GM23338 (cell line): ENCODE measurements at regions not wholly inside any gene's neighbourhood (a gene's known extent, or its start where the extent isn't known, plus 50 kb on each side); places are given as distances from the start of the nearest gene placed in this dataset.

Experiments used
- ATAC-seq: fragments of 200-7000 bp; cut with Tn5 transposase; 3 replicates; pipeline ENCODE4 v1.9.1; 2020
- DNase-seq: peaks from one replicate; pipeline ENCODE4 v3.0.0-alpha.2; 2015; ENCODE audit warnings: low spot score
- H2AFZ ChIP-seq: fragments of 200-600 bp; sonication (generic); 2 replicates; pipeline ENCODE4 v1.8.0; 2016; ENCODE audit warnings: antibody characterized with exemption, mild to moderate bottlenecking, moderate library complexity
- H3F3A ChIP-seq: fragments of 200-600 bp; sonication (generic); replicated peaks from 2 replicates; pipeline ENCODE4 v1.8.0; 2017; ENCODE audit warnings: antibody characterized with exemption, mixed run types, low read depth
- H3K27ac ChIP-seq: fragments of 200-600 bp; sonication (generic); 2 replicates; pipeline ENCODE4 v1.6.1; 2016; ENCODE audit warnings: low read depth
- H3K27me3 ChIP-seq: fragments of 200-600 bp; sonication (generic); 2 replicates; pipeline ENCODE4 v1.8.0; 2016; ENCODE audit warnings: mild to moderate bottlenecking, mixed run types, moderate library complexity; ENCODE audit not compliant: insufficient read depth
- H3K36me3 ChIP-seq: fragments of 200-600 bp; sonication (generic); 2 replicates; pipeline ENCODE4 v1.8.0; 2016; ENCODE audit warnings: mild to moderate bottlenecking; ENCODE audit not compliant: insufficient read depth
- H3K4me1 ChIP-seq: fragments of 200-600 bp; sonication (generic); 2 replicates; pipeline ENCODE4 v1.8.0; 2016; ENCODE audit warnings: mild to moderate bottlenecking, moderate library complexity; ENCODE audit not compliant: insufficient read depth
- H3K4me2 ChIP-seq: fragments of 200-600 bp; sonication (generic); 2 replicates; pipeline ENCODE4 v1.7.1; 2017; ENCODE audit warnings: mixed run types
- H3K4me3 ChIP-seq: fragments of 200-600 bp; sonication (generic); 2 replicates; pipeline ENCODE4 v1.6.1; 2016; ENCODE audit warnings: mixed run types
- H3K79me2 ChIP-seq: fragments of 200-600 bp; sonication (generic); replicated peaks from 2 replicates; pipeline ENCODE4 v1.8.0; 2017; ENCODE audit warnings: mild to moderate bottlenecking; ENCODE audit not compliant: insufficient read depth
- H3K9me2 ChIP-seq: fragments of 200-600 bp; sonication (generic); 2 replicates; pipeline ENCODE4 v1.8.0; 2017; ENCODE audit not compliant: insufficient read depth
- H4K20me1 ChIP-seq: fragments of 200-600 bp; sonication (generic); replicated peaks from 2 replicates; pipeline ENCODE4 v1.8.0; 2017; ENCODE audit warnings: mild to moderate bottlenecking; ENCODE audit not compliant: insufficient read depth
- H3K27ac Mint-ChIP-seq: 2 replicates; pipeline ENCODE4 v1.8.0; 2020; ENCODE audit warnings: inconsistent platforms, mild to moderate bottlenecking, moderate library complexity, mixed read lengths
- H3K27me3 Mint-ChIP-seq: 3 replicates; pipeline ENCODE4 v1.8.0; 2022; ENCODE audit warnings: low read depth, mild to moderate bottlenecking, moderate library complexity, mixed read lengths, inconsistent platforms; ENCODE audit not compliant: insufficient read depth, poor library complexity
- H3K36me3 Mint-ChIP-seq: 3 replicates; pipeline ENCODE4 v1.8.0; 2021; ENCODE audit warnings: low read depth, mild to moderate bottlenecking, inconsistent platforms, moderate library complexity, mixed read lengths
- H3K4me1 Mint-ChIP-seq: 3 replicates; pipeline ENCODE4 v1.8.0; 2020; ENCODE audit warnings: mild to moderate bottlenecking, inconsistent platforms, mixed read lengths
- H3K4me3 Mint-ChIP-seq: 3 replicates; pipeline ENCODE4 v1.8.0; 2021; ENCODE audit warnings: moderate library complexity, mild to moderate bottlenecking, inconsistent platforms, mixed read lengths
- H3K9me3 Mint-ChIP-seq: 3 replicates; pipeline ENCODE4 v1.8.0; 2020; ENCODE audit warnings: moderate library complexity, mild to moderate bottlenecking, inconsistent platforms, mixed read lengths
- EZH2 ChIP-seq: fragments of 200-600 bp; sonication (generic); IDR thresholded peaks from one replicate; pipeline ENCODE4 v1.8.0; 2017; ENCODE audit warnings: antibody characterized with exemption, mild to moderate bottlenecking, low read depth; ENCODE audit not compliant: unreplicated experiment
- EZH2phosphoT487 ChIP-seq: fragments of 200-600 bp; sonication (generic); IDR thresholded peaks from one replicate; pipeline ENCODE4 v1.8.1; 2018; ENCODE audit warnings: antibody characterized with exemption; ENCODE audit not compliant: unreplicated experiment
- JUNB ChIP-seq: IDR thresholded peaks from one replicate; pipeline ENCODE4 v1.6.1; 2016; ENCODE audit warnings: antibody characterized with exemption; ENCODE audit not compliant: unreplicated experiment
- NANOG ChIP-seq: IDR thresholded peaks from 2 replicates; pipeline ENCODE4 v1.6.1; 2016; ENCODE audit warnings: antibody characterized with exemption, borderline replicate concordance
- POLR2AphosphoS5 ChIP-seq: IDR thresholded peaks from 2 replicates; pipeline ENCODE4 v1.6.1; 2016; ENCODE audit warnings: antibody characterized with exemption, low read depth
- STAT1 ChIP-seq: IDR thresholded peaks from one replicate; pipeline ENCODE4 v1.6.1; 2016; ENCODE audit warnings: antibody characterized with exemption; ENCODE audit not compliant: unreplicated experiment
- ZNF114 ChIP-seq: fragments of 250-450 bp; sonication (Bioruptor Pico); IDR thresholded peaks from 2 replicates; pipeline ENCODE4 v1.5.0; 2020; ENCODE audit warnings: mild to moderate bottlenecking, moderate library complexity
- ZNF331 ChIP-seq: fragments of 250-450 bp; sonication (Bioruptor Pico); IDR thresholded peaks from 2 replicates; pipeline ENCODE4 v1.5.0; 2020; ENCODE audit warnings: low read depth, mild to moderate bottlenecking, moderate library complexity
- TF ChIP-seq, protein P1 (sequence below): IDR thresholded peaks from one replicate; pipeline ENCODE4 v1.6.1; 2018; ENCODE audit warnings: antibody characterized with exemption; ENCODE audit not compliant: unreplicated experiment
- TF ChIP-seq, protein P2 (sequence below): fragments of 250-450 bp; sonication (Bioruptor Pico); IDR thresholded peaks from 2 replicates; pipeline ENCODE4 v1.5.0; 2020; ENCODE audit warnings: mild to moderate bottlenecking, moderate library complexity
- TF ChIP-seq, protein P3 (sequence below): IDR thresholded peaks from 2 replicates; pipeline ENCODE4 v1.6.1; 2016; ENCODE audit warnings: antibody characterized with exemption

DNA sequence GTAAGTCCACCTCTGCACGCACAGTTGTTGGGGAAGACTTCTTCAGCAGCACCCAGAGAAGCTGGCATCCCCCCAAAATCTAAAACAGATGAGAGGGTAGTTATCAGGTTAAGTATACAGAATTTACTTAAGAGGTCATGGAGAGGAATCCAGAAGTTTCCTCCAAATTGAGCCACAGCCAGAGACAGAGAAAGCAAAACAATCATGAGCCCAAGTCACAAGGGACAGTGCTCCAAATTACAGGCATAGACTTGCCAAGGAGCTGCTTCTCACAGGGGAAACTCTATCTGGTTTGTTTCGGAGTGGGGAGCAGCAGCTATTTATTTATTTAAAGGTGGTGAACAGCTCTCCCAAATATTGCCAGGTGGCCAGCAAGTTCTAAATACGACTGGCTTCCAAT, 308.4 kb downstream of the SKIDA1 start (continued):
- TF ChIP-seq, protein P1, sequence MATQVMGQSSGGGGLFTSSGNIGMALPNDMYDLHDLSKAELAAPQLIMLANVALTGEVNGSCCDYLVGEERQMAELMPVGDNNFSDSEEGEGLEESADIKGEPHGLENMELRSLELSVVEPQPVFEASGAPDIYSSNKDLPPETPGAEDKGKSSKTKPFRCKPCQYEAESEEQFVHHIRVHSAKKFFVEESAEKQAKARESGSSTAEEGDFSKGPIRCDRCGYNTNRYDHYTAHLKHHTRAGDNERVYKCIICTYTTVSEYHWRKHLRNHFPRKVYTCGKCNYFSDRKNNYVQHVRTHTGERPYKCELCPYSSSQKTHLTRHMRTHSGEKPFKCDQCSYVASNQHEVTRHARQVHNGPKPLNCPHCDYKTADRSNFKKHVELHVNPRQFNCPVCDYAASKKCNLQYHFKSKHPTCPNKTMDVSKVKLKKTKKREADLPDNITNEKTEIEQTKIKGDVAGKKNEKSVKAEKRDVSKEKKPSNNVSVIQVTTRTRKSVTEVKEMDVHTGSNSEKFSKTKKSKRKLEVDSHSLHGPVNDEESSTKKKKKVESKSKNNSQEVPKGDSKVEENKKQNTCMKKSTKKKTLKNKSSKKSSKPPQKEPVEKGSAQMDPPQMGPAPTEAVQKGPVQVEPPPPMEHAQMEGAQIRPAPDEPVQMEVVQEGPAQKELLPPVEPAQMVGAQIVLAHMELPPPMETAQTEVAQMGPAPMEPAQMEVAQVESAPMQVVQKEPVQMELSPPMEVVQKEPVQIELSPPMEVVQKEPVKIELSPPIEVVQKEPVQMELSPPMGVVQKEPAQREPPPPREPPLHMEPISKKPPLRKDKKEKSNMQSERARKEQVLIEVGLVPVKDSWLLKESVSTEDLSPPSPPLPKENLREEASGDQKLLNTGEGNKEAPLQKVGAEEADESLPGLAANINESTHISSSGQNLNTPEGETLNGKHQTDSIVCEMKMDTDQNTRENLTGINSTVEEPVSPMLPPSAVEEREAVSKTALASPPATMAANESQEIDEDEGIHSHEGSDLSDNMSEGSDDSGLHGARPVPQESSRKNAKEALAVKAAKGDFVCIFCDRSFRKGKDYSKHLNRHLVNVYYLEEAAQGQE: no peak
- TF ChIP-seq ZNF114 (CRISPR knock-in tag): no peak
- TF ChIP-seq STAT1: no peak

DNA sequence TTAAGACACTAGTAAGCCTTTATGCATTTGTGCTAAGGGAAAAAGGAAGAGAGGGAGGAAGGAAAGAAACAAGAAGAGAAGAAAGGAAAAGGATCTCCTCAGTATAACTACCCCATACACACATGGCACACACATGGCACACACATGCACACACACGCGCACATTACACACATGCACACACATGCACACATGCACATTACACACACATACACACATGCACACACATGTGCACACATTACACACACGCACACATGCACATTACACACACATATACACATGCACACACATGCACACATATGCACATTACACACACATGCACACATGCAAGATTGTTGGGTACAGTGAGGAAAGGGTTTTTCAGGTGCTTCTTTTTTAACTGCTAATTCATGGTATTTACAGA, 311.2 kb downstream of the SKIDA1 start:
- H3K4me1 ChIP-seq: no peaks in the 10 kb centered on the region
- TF ChIP-seq JUNB (no peak), ZNF331 (CRISPR knock-in tag) (no peak)
- Mint-ChIP-seq H3K36me3 (peaks cover 3% of the 10 kb centered on the region; the same call in 1 of the 3 replicates), H3K27me3 (no peaks in the 10 kb centered on the region), H3K27ac (no peak overlapping the region), H3K4me3 (no peak overlapping the region), H3K4me1 (peaks cover 3% of the 10 kb centered on the region; the same call in 1 of the 3 replicates), H3K9me3 (peaks cover 6% of the 10 kb centered on the region)
- no peaks in the 10 kb centered on the region for H3K9me2 ChIP-seq
- no peak overlapping the region for H3K27ac ChIP-seq
- no peak overlapping the region for H2AFZ ChIP-seq
- no peaks in the 10 kb centered on the region for H3K36me3 ChIP-seq
- no peaks in the 10 kb centered on the region for H4K20me1 ChIP-seq
- no peak overlapping the region for H3K4me3 ChIP-seq
- H3K79me2 ChIP-seq: no peaks in the 10 kb centered on the region
- H3F3A ChIP-seq: no peaks in the 10 kb centered on the region
- no peaks in the 10 kb centered on the region for H3K27me3 ChIP-seq
- no peak overlapping the region for H3K4me2 ChIP-seq
- ATAC-seq (no peak), DNase-seq (no peak)

DNA sequence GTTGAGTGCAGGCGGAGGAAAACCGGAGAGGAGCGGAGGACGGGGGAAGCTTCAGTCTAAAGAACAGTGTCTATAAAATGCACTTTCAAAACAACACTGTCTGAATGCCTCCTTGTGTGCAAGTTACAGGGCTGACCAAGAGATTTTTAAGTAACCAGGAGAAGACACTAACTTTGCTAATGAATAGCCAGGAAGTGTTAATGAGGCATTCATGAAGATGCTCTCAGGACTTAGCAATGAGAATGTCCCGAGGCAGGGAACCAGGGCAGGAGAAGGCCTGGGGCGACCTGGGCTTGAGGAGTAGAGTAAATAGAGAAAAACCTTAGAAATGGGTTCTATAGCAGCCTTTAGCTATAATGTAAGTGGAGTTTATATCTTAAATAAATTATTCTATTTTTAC, 312.1 kb downstream of the SKIDA1 start:
- Histone ChIP-seq H3K27me3 (no peaks in the 10 kb centered on the region), H3K4me2 (no peak overlapping the region), H3K4me3 (no peak overlapping the region), H4K20me1 (no peaks in the 10 kb centered on the region), H3K9me2 (no peaks in the 10 kb centered on the region), H3K36me3 (no peaks in the 10 kb centered on the region), H2AFZ (no peak overlapping the region), H3K4me1 (no peaks in the 10 kb centered on the region), H3K79me2 (no peaks in the 10 kb centered on the region), H3K27ac (peak overlapping the region; percentile 32; the same call in 1 of the 2 replicates), H3F3A (no peaks in the 10 kb centered on the region)
- H3K4me3 Mint-ChIP-seq: no peak overlapping the region
- H3K27ac Mint-ChIP-seq: no peak overlapping the region
- DNase-seq (no peak), ATAC-seq (no peak)
- no peaks in the 10 kb centered on the region for H3K27me3 Mint-ChIP-seq
- peaks cover 3% of the 10 kb centered on the region; the same call in 1 of the 3 replicates for H3K4me1 Mint-ChIP-seq
- peaks cover under 1% of the 10 kb centered on the region; the same call in 1 of the 3 replicates for H3K36me3 Mint-ChIP-seq
- H3K9me3 Mint-ChIP-seq: peaks cover under 1% of the 10 kb centered on the region
- no peak for TF ChIP-seq EZH2
- no peak for TF ChIP-seq EZH2phosphoT487
- no peak for TF ChIP-seq NANOG
- TF ChIP-seq, protein P2, sequence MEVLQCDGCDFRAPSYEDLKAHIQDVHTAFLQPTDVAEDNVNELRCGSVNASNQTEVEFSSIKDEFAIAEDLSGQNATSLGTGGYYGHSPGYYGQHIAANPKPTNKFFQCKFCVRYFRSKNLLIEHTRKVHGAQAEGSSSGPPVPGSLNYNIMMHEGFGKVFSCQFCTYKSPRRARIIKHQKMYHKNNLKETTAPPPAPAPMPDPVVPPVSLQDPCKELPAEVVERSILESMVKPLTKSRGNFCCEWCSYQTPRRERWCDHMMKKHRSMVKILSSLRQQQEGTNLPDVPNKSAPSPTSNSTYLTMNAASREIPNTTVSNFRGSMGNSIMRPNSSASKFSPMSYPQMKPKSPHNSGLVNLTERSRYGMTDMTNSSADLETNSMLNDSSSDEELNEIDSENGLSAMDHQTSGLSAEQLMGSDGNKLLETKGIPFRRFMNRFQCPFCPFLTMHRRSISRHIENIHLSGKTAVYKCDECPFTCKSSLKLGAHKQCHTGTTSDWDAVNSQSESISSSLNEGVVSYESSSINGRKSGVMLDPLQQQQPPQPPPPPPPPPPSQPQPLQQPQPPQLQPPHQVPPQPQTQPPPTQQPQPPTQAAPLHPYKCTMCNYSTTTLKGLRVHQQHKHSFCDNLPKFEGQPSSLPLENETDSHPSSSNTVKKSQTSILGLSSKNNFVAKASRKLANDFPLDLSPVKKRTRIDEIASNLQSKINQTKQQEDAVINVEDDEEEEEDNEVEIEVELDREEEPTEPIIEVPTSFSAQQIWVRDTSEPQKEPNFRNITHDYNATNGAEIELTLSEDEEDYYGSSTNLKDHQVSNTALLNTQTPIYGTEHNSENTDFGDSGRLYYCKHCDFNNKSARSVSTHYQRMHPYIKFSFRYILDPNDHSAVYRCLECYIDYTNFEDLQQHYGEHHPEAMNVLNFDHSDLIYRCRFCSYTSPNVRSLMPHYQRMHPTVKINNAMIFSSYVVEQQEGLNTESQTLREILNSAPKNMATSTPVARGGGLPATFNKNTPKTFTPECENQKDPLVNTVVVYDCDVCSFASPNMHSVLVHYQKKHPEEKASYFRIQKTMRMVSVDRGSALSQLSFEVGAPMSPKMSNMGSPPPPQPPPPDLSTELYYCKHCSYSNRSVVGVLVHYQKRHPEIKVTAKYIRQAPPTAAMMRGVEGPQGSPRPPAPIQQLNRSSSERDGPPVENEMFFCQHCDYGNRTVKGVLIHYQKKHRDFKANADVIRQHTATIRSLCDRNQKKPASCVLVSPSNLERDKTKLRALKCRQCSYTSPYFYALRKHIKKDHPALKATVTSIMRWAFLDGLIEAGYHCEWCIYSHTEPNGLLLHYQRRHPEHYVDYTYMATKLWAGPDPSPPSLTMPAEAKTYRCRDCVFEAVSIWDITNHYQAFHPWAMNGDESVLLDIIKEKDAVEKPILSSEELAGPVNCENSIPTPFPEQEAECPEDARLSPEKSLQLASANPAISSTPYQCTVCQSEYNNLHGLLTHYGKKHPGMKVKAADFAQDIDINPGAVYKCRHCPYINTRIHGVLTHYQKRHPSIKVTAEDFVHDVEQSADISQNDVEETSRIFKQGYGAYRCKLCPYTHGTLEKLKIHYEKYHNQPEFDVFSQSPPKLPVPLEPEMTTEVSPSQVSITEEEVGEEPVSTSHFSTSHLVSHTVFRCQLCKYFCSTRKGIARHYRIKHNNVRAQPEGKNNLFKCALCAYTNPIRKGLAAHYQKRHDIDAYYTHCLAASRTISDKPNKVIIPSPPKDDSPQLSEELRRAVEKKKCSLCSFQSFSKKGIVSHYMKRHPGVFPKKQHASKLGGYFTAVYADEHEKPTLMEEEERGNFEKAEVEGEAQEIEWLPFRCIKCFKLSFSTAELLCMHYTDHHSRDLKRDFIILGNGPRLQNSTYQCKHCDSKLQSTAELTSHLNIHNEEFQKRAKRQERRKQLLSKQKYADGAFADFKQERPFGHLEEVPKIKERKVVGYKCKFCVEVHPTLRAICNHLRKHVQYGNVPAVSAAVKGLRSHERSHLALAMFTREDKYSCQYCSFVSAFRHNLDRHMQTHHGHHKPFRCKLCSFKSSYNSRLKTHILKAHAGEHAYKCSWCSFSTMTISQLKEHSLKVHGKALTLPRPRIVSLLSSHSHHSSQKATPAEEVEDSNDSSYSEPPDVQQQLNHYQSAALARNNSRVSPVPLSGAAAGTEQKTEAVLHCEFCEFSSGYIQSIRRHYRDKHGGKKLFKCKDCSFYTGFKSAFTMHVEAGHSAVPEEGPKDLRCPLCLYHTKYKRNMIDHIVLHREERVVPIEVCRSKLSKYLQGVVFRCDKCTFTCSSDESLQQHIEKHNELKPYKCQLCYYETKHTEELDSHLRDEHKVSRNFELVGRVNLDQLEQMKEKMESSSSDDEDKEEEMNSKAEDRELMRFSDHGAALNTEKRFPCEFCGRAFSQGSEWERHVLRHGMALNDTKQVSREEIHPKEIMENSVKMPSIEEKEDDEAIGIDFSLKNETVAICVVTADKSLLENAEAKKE (CRISPR knock-in tag): no peak
- no peak for TF ChIP-seq JUNB
- TF ChIP-seq POLR2AphosphoS5: no peak
- TF ChIP-seq, protein P3, sequence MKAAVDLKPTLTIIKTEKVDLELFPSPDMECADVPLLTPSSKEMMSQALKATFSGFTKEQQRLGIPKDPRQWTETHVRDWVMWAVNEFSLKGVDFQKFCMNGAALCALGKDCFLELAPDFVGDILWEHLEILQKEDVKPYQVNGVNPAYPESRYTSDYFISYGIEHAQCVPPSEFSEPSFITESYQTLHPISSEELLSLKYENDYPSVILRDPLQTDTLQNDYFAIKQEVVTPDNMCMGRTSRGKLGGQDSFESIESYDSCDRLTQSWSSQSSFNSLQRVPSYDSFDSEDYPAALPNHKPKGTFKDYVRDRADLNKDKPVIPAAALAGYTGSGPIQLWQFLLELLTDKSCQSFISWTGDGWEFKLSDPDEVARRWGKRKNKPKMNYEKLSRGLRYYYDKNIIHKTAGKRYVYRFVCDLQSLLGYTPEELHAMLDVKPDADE: no peak
